HepG2 (cell line): ENCODE measurements at regions not wholly inside any gene's neighbourhood (a gene's known extent, or its start where the extent isn't known, plus 50 kb on each side); places are given as distances from the start of the nearest gene placed in this dataset.

ENCODE experiments used
- ATF3 ChIP-seq: sonication (generic); formaldehyde crosslinking; IDR thresholded peaks from 2 replicates; pipeline ENCODE4 v1.4.0; 2020; ENCODE audit warnings: missing genetic modification reagents
- EEA1 ChIP-seq: sonication (generic); formaldehyde crosslinking; IDR thresholded peaks from 2 replicates; pipeline ENCODE4 v1.5.1; 2020; ENCODE audit warnings: mild to moderate bottlenecking, missing genetic modification reagents, borderline replicate concordance
- GTF2F1 ChIP-seq: fragments of 150-350 bp; IDR thresholded peaks from 2 replicates; pipeline ENCODE4 v1.6.1; 2014; ENCODE audit warnings: low read length
- HMGXB4 ChIP-seq, 2 experiments: sonication (generic) in 1 of 2; formaldehyde crosslinking in 1 of 2; IDR thresholded peaks; 2 replicates each; pipeline versions ENCODE4 v1.4.0 to v1.6.1; 2018 to 2020; ENCODE audit warnings: missing genetic modification reagents in 2 of 2, borderline replicate concordance in 1 of 2, low read depth in 1 of 2, mild to moderate bottlenecking in 1 of 2, missing biosample characterization in 1 of 2
- MED13 ChIP-seq: sonication (generic); formaldehyde crosslinking; IDR thresholded peaks from 2 replicates; pipeline ENCODE4 v1.5.0; 2020; ENCODE audit warnings: missing genetic modification reagents
- SCMH1 ChIP-seq: sonication (generic); formaldehyde crosslinking; IDR thresholded peaks from 2 replicates; pipeline ENCODE4 v1.9.0; 2021; ENCODE audit warnings: missing genetic modification reagents, mild to moderate bottlenecking, borderline replicate concordance
- ZBTB10 ChIP-seq: sonication (generic); formaldehyde crosslinking; IDR thresholded peaks from 2 replicates; pipeline ENCODE4 v1.4.0; 2020; ENCODE audit warnings: missing genetic modification reagents, borderline replicate concordance
- ZBTB37 ChIP-seq: sonication (generic); formaldehyde crosslinking; IDR thresholded peaks from 2 replicates; pipeline ENCODE4 v1.4.0; 2020; ENCODE audit warnings: mild to moderate bottlenecking, missing genetic modification reagents
- ZMYM3 ChIP-seq: sonication (generic); formaldehyde crosslinking; IDR thresholded peaks from 2 replicates; pipeline ENCODE4 v1.5.1; 2020; ENCODE audit warnings: mild to moderate bottlenecking, missing genetic modification reagents
- ZNF18 ChIP-seq: sonication (generic); formaldehyde crosslinking; IDR thresholded peaks from 2 replicates; pipeline ENCODE4 v1.8.0; 2022; ENCODE audit warnings: mild to moderate bottlenecking, missing genetic modification reagents; ENCODE audit not compliant: insufficient replicate concordance
- ZNF512 ChIP-seq: sonication (generic); formaldehyde crosslinking; IDR thresholded peaks from 2 replicates; pipeline ENCODE4 v1.4.0; 2020; ENCODE audit warnings: mild to moderate bottlenecking, missing genetic modification reagents
- ZNF564 ChIP-seq: sonication (generic); formaldehyde crosslinking; IDR thresholded peaks from 2 replicates; pipeline ENCODE4 v1.8.1; 2023; ENCODE audit warnings: mild to moderate bottlenecking, missing genetic modification reagents

GRCh38 chr7:138257459-138258196, 181.4 kb downstream of the AKR1D1 start (continued):
- TF ChIP-seq ZBTB37 (CRISPR knock-in tag) = no peak
- no peak for TF ChIP-seq GTF2F1
- TF ChIP-seq ZBTB10 = no peak
- no peak for TF ChIP-seq ZNF564 (CRISPR knock-in tag)
- peak; percentile 44; the same call in 1 of the 2 replicates for TF ChIP-seq ZMYM3 (CRISPR knock-in tag)
- no peak for TF ChIP-seq EEA1 (CRISPR knock-in tag)
- peak; percentile 48; the same call in 1 of the 2 replicates for TF ChIP-seq ATF3 (CRISPR knock-in tag)
- TF ChIP-seq HMGXB4 (CRISPR knock-in tag; IDR thresholded peaks at IDR 0.05; ENCODE audit: borderline replicate concordance in 1 of 2, low read depth in 1 of 2) = no peak
- no peak for TF ChIP-seq SCMH1 (CRISPR knock-in tag)
- TF ChIP-seq MED13 (CRISPR knock-in tag) = peak; percentile 99
- TF ChIP-seq ZNF18 (CRISPR knock-in tag) = no peak
- TF ChIP-seq ZNF512 = no peak
